Muscle of leg (tissue), 3 donors: ENCODE measurements at regions not wholly inside any gene's neighbourhood (a gene's known extent, or its start where the extent isn't known, plus 50 kb on each side); places are given as distances from the start of the nearest gene placed in this dataset.
A peak's percentile ranks its signal among the peaks of the same experiment; 100 is the strongest.

ENCODE experiments used
- DNase-seq: peaks from one replicate; pipeline ENCODE4 v3.0.0; 2013
- H3K27ac ChIP-seq: one replicate; pipeline ENCODE4 v1.5.1; 2013; ENCODE audit warnings: mild to moderate bottlenecking, low read length, control low read depth
- H3K27me3 ChIP-seq: one replicate; pipeline ENCODE4 v1.6.1; 2013; ENCODE audit warnings: low read length; ENCODE audit not compliant: control insufficient read depth, insufficient read depth
- H3K36me3 ChIP-seq: one replicate; pipeline ENCODE4 v1.6.1; 2013; ENCODE audit warnings: low read length; ENCODE audit not compliant: control insufficient read depth, insufficient read depth
- H3K4me1 ChIP-seq: one replicate; pipeline ENCODE4 v1.6.1; 2013; ENCODE audit warnings: low read length; ENCODE audit not compliant: control insufficient read depth, insufficient read depth
- H3K4me3 ChIP-seq: one replicate; pipeline ENCODE4 v1.5.1; 2013; ENCODE audit warnings: low read length, control low read depth
- H3K9me3 ChIP-seq: replicated peaks from 2 replicates; pipeline ENCODE4 v1.6.1; 2013; ENCODE audit warnings: low read depth, low read length; ENCODE audit not compliant: control insufficient read depth
- WGBS: methylation state at CpG from one replicate; pipeline ENCODE4 v1.1.5; 2013; ENCODE audit warnings: missing lambda C conversion rate; ENCODE audit not compliant: insufficient coverage; 5-methylcytosine and 5-hydroxymethylcytosine counted together

GRCh38 chr2:235366390-235366789 is 127.5 kb upstream of the AGAP1 start:
- H3K4me1 ChIP-seq: no peaks in the 10 kb centered on the region
- H3K27ac ChIP-seq: no peak overlapping the region
- no peaks in the 10 kb centered on the region for H3K9me3 ChIP-seq
- 84% methylated on average over 4 of the region's 6 CpGs for WGBS
- H3K4me3 ChIP-seq: no peak overlapping the region
- H3K27me3 ChIP-seq: peaks cover 5% of the 10 kb centered on the region
- DNase-seq: no peak
- no peaks in the 10 kb centered on the region for H3K36me3 ChIP-seq

- Histone ChIP-seq H3K4me3 (no peak overlapping the region), H3K27ac (no peak overlapping the region), H3K27me3 (peaks cover 5% of the 10 kb centered on the region), H3K36me3 (no peaks in the 10 kb centered on the region), H3K4me1 (no peaks in the 10 kb centered on the region), H3K9me3 (no peaks in the 10 kb centered on the region)
- no peak for DNase-seq
- 61% methylated on average over 4 of the region's 8 CpGs for WGBS
These were observed 127.0 kb upstream of the AGAP1 start for GRCh38 chr2:235366807-235367206.

GRCh38 chr2:235371018-235371417 is 122.8 kb upstream of the AGAP1 start:
- Histone ChIP-seq H3K27me3 (peaks cover 8% of the 10 kb centered on the region), H3K27ac (no peak overlapping the region), H3K36me3 (no peaks in the 10 kb centered on the region), H3K4me3 (no peak overlapping the region), H3K9me3 (no peaks in the 10 kb centered on the region), H3K4me1 (no peaks in the 10 kb centered on the region)
- no peak for DNase-seq
- 77% methylated on average over 5 of the region's 5 CpGs for WGBS

- DNase-seq: no peak
- Histone ChIP-seq H3K4me3 (no peak overlapping the region), H3K4me1 (no peaks in the 10 kb centered on the region), H3K9me3 (no peaks in the 10 kb centered on the region), H3K27ac (no peak overlapping the region), H3K36me3 (no peaks in the 10 kb centered on the region), H3K27me3 (peaks cover 8% of the 10 kb centered on the region)
- 66% methylated on average over 2 of the region's 2 CpGs for WGBS
These were observed 120.7 kb upstream of the AGAP1 start for GRCh38 chr2:235373171-235373570.

- Histone ChIP-seq H3K4me1 (no peaks in the 10 kb centered on the region), H3K9me3 (no peaks in the 10 kb centered on the region), H3K27ac (no peak overlapping the region), H3K4me3 (no peak overlapping the region), H3K27me3 (peaks cover 3% of the 10 kb centered on the region), H3K36me3 (no peaks in the 10 kb centered on the region)
- DNase-seq: no peak
- no CpG with 5 or more reads among the region's 4 CpGs for WGBS
These were observed 116.7 kb upstream of the AGAP1 start for GRCh38 chr2:235377176-235377575.

- no peak for DNase-seq
- Histone ChIP-seq H3K27ac (no peak overlapping the region), H3K27me3 (peaks cover 3% of the 10 kb centered on the region), H3K36me3 (no peaks in the 10 kb centered on the region), H3K4me3 (no peak overlapping the region), H3K9me3 (no peaks in the 10 kb centered on the region), H3K4me1 (peaks cover 7% of the 10 kb centered on the region)
- 50% methylated on average over 3 of the region's 4 CpGs for WGBS
These were observed 115.6 kb upstream of the AGAP1 start for GRCh38 chr2:235378246-235378645.

- no peak for DNase-seq
- Histone ChIP-seq H3K27ac (no peak overlapping the region), H3K9me3 (no peaks in the 10 kb centered on the region), H3K4me3 (no peak overlapping the region), H3K4me1 (peaks cover 10% of the 10 kb centered on the region), H3K36me3 (no peaks in the 10 kb centered on the region), H3K27me3 (peaks cover 3% of the 10 kb centered on the region)
- no CpG with 5 or more reads among the region's 4 CpGs for WGBS
These were observed 114.9 kb upstream of the AGAP1 start for GRCh38 chr2:235378944-235379343.

DNA sequence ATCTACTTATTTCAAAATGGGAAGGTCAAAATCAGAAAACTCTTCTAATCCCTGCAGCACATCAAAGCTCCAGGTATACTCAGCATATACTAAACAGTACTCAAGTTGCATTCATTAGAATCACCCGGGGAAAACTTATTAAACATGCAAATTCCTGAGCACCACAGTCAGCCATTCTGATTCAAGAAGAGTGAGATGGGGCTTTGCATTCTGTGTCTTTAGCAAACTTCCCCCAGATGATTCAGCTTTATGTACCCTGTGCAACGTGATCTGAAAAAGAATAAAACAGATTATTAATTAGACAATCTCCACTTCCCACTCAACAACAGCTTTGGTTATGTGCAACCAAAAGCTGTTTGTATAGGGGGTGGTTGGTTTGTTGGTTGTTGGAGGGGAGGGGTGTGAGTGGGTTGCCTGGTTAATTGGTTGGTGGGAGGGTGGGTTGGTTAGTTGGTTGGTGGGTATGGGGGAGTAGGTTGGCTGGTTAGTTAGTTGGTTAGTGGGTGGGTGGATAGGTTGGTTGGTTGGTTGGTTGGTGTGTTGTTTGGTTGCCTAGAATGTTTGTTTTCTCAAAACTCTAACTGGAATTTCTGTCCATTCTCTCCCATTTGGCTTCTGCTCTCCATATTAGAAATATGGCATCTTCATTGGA is 112.5 kb upstream of the AGAP1 start:
- Histone ChIP-seq H3K4me1 (peaks cover 10% of the 10 kb centered on the region), H3K36me3 (no peaks in the 10 kb centered on the region), H3K4me3 (no peak overlapping the region), H3K27me3 (no peaks in the 10 kb centered on the region), H3K27ac (no peak overlapping the region), H3K9me3 (no peaks in the 10 kb centered on the region)
- DNase-seq: no peak
- no CpG with 5 or more reads among the region's 2 CpGs for WGBS

GRCh38 chr2:235382179-235382578 is 111.7 kb upstream of the AGAP1 start:
- Histone ChIP-seq H3K27me3 (no peaks in the 10 kb centered on the region), H3K4me1 (peaks cover 10% of the 10 kb centered on the region), H3K36me3 (no peaks in the 10 kb centered on the region), H3K4me3 (no peak overlapping the region), H3K9me3 (no peaks in the 10 kb centered on the region), H3K27ac (no peak overlapping the region)
- peak; percentile 82 for DNase-seq
- WGBS: 33% methylated on average over 4 of the region's 6 CpGs

- Histone ChIP-seq H3K4me1 (peaks cover 10% of the 10 kb centered on the region), H3K9me3 (no peaks in the 10 kb centered on the region), H3K4me3 (no peak overlapping the region), H3K36me3 (no peaks in the 10 kb centered on the region), H3K27me3 (no peaks in the 10 kb centered on the region), H3K27ac (no peak overlapping the region)
- no CpG with 5 or more reads among the region's 3 CpGs for WGBS
- no peak for DNase-seq
These were observed 111.2 kb upstream of the AGAP1 start for GRCh38 chr2:235382601-235383000.
